HL-60 (cell line): ENCODE measurements at regions not wholly inside any gene's neighbourhood (a gene's known extent, or its start where the extent isn't known, plus 50 kb on each side); places are given as distances from the start of the nearest gene placed in this dataset.

Experiments
- CTCF ChIP-seq: IDR thresholded peaks from one replicate; pipeline ENCODE4 v1.5.1; 2011; ENCODE audit warnings: low read length, control low read depth, inconsistent platforms; ENCODE audit not compliant: insufficient read depth
- GABPA ChIP-seq: IDR thresholded peaks from 2 replicates; pipeline ENCODE4 v1.6.1; 2012; ENCODE audit warnings: low read depth
- POLR2AphosphoS5 ChIP-seq: IDR thresholded peaks from 2 replicates; pipeline ENCODE4 v1.6.1; 2012; ENCODE audit warnings: low read depth
- SPI1 ChIP-seq: IDR thresholded peaks from 2 replicates; pipeline ENCODE4 v1.6.1; 2012; ENCODE audit warnings: low read depth, mild to moderate bottlenecking, borderline replicate concordance

GRCh38 chr10:91709394-91709798 is 76.5 kb upstream of the PPP1R3C start:
- no peak for TF ChIP-seq CTCF
- TF ChIP-seq POLR2AphosphoS5 = no peak
- no peak for TF ChIP-seq GABPA
- TF ChIP-seq SPI1 = no peak
